ENCODE measurements at regions not wholly inside any gene's neighbourhood (a gene's known extent, or its start where the extent isn't known, plus 50 kb on each side); places are given as distances from the start of the nearest gene placed in this dataset.

- DNase-seq (ENCODE audit: low spot score): no peak
Measured at GRCh38 chrX:39734174-39734776, 363.5 kb downstream of the BCOR start.

GRCh38 chrX:39736216-39737211 is 361.2 kb downstream of the BCOR start:
- DNase-seq (ENCODE audit: low spot score): no peak

- no peak for DNase-seq (ENCODE audit: low spot score)
Measured at GRCh38 chrX:39739585-39739984, 358.2 kb downstream of the BCOR start.

- DNase-seq (ENCODE audit: low spot score): no peak
Measured at GRCh38 chrX:39740078-39740477, 357.7 kb downstream of the BCOR start.

- no peak for DNase-seq (ENCODE audit: low spot score)
Measured at GRCh38 chrX:39741904-39742303, 355.9 kb downstream of the BCOR start.

GRCh38 chrX:39745818-39746217 is 351.9 kb downstream of the BCOR start:
- no peak for DNase-seq (ENCODE audit: low spot score)

GRCh38 chrX:39749135-39749534 is 348.6 kb downstream of the BCOR start:
- no peak for DNase-seq (ENCODE audit: low spot score)

GRCh38 chrX:39749728-39750127 is 348.0 kb downstream of the BCOR start:
- no peak for DNase-seq (ENCODE audit: low spot score)

- no peak for DNase-seq (ENCODE audit: low spot score)
Measured at GRCh38 chrX:39750256-39750790, 347.4 kb downstream of the BCOR start.

GRCh38 chrX:39750848-39751247 is 346.9 kb downstream of the BCOR start:
- DNase-seq (ENCODE audit: low spot score): no peak

GRCh38 chrX:39752815-39753214 is 344.9 kb downstream of the BCOR start:
- no peak for DNase-seq (ENCODE audit: low spot score)

GRCh38 chrX:39753293-39753996 is 344.3 kb downstream of the BCOR start:
- peak; percentile 42 for DNase-seq (ENCODE audit: low spot score)

- DNase-seq (ENCODE audit: low spot score): peak; percentile 95
Measured at GRCh38 chrX:39755143-39756032, 342.4 kb downstream of the BCOR start.

GRCh38 chrX:39756086-39756883 is 341.5 kb downstream of the BCOR start:
- DNase-seq (ENCODE audit: low spot score): no peak

GRCh38 chrX:39757971-39758370 is 339.8 kb downstream of the BCOR start:
- no peak for DNase-seq (ENCODE audit: low spot score)

- no peak for DNase-seq (ENCODE audit: low spot score)
Measured at GRCh38 chrX:39758791-39759525, 338.8 kb downstream of the BCOR start.

- no peak for DNase-seq (ENCODE audit: low spot score)
Measured at GRCh38 chrX:39759526-39760224, 338.1 kb downstream of the BCOR start.

GRCh38 chrX:39760930-39761329 is 336.8 kb downstream of the BCOR start:
- DNase-seq (ENCODE audit: low spot score): no peak

GRCh38 chrX:39762266-39762841 is 335.4 kb downstream of the BCOR start:
- DNase-seq (ENCODE audit: low spot score): no peak
